Left hindlimb (tissue), 1 donor: ENCODE measurements at regions not wholly inside any gene's neighbourhood (a gene's known extent, or its start where the extent isn't known, plus 50 kb on each side); places are given as distances from the start of the nearest gene placed in this dataset.

Experiments used
- DNase-seq: peaks from one replicate; pipeline ENCODE4 v3.0.0-alpha.2; 2018

DNA sequence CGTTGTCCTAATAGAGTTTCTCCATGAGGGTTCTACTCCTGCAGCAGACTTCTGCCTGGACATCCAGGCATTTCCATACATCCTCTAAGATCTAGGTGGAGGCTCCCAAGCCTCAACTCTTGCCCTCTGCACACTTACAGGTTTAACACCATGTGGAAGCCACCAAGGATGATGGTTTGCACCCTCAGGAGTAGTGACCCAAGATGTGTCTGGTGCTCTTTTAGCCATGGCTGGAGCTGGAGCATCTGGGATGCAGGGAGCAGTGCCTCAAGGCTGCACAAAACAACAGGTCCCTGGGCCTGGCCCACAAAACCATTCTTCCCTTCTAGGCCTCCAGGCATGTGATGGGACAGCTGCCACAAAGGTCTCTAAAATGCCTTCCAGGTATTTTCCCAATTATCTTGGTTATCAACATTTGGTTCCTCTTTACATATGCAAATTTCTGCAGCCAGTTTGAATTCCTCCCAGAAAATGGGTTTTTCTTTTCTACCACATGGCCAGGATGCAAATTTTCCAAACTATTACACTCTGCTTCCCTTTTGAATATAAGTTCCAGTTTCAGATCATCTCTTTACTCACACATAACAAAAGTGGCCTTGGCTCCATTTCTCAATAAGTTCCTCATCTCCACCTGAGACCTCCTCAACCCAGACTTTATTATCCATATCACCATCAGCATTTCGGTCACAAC lies 69.5 kb upstream of the GNAZ start:
- DNase-seq = no peak

- no peak for DNase-seq
Measured at GRCh38 chr22:23001463-23001862, 68.9 kb upstream of the GNAZ start.

DNA sequence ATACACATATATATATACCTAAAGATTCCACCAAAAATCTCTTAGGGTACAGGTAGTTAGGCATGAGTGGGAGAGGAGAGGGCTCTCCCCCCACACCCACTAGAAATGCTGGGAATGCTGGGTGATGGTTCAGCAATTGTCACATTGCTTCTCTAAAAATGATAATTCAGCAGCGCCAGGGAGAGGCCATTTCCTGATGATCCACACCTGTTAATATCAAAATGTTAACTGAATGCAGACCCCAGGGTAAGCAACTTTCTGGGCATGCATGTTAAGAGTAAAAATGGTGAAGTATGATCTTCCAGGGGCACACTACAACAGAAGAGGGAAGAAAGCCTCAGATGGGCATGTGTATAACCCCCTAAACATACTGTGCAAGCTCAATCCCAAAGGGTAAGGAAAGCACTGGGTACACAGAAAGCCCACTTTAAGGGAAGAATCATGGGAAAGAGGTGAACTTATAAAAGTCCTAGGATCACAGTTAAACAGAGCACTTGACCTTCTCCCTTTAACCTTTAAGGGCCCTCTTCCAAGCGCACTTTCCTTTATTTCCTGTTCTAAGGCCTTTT lies 67.6 kb upstream of the GNAZ start:
- DNase-seq = no peak

DNA sequence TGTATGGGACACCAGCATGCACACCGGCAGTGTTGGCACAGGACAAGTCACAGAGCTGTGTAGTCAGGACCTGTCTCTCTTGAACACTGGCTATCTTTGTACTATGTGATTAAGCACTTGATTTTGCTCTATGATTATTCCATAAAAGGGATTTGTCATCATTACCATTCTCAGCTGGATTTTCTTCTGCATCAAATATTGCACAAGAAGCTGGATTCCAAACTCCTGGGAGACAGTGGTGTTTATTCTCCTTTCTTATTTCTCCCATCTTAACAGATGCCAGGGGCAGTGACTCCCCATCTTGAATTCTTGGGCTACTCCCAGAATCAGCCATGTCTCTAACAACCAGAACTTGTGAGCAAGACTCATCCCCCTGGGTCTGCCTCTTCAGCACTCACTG lies 62.5 kb upstream of the GNAZ start:
- no peak for DNase-seq

DNA sequence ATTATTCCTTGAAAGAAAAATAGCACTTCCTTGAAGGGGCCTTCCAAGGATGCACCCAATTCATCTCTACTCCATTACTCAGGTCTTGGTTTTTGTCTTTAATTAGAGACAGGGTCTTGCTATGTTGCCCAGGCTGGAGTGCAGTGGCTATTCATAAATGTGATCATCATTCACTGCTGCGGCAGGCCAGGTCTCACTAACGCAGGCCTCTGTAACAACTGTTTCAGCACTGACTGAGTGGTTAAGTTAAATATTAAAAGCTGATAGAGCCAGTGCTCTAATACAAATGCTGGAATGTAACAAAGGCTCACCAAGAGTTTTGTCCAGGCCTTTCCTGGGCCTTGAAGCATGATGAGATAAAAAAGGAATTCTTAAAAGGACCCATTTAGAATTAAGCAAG lies 61.4 kb upstream of the GNAZ start:
- no peak for DNase-seq
